Hepatocyte (in vitro differentiated cells): ENCODE measurements at regions not wholly inside any gene's neighbourhood (a gene's known extent, or its start where the extent isn't known, plus 50 kb on each side); places are given as distances from the start of the nearest gene placed in this dataset.

Experiments
- EZH2phosphoT487 ChIP-seq: fragments of 200-600 bp; sonication (generic); IDR thresholded peaks from one replicate; pipeline ENCODE4 v1.6.1; 2018; ENCODE audit warnings: antibody characterized with exemption, mild to moderate bottlenecking, low read depth, moderate library complexity; ENCODE audit not compliant: unreplicated experiment, severe bottlenecking
- TF ChIP-seq, protein P1 (sequence below): fragments of 200-600 bp; sonication (generic); IDR thresholded peaks from 2 replicates; pipeline ENCODE4 v1.5.1; 2016; ENCODE audit warnings: antibody characterized with exemption, mild to moderate bottlenecking; ENCODE audit not compliant: poor library complexity

DNA sequence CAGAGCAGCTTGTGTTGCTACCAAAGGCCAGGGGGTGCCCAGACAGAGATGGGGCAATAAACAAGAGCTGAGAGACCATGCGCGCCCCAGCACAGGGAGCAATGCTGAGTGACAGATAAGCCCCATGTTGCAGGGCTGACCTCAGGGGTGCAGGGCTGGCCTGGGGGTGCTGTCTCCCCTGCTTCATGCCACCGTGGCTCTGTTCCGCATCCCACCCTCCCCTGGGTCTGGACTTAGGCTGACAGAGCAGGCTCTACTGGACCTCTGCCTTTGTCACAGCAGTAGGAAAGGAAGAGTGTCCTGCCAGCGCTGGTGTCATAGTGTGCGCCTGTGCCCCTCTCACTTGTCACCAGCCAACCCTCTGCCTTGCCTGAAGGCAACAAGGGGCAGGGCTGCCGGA lies 67.4 kb upstream of the IQSEC1 start:
- TF ChIP-seq EZH2phosphoT487, result no peak
- TF ChIP-seq, protein P1, sequence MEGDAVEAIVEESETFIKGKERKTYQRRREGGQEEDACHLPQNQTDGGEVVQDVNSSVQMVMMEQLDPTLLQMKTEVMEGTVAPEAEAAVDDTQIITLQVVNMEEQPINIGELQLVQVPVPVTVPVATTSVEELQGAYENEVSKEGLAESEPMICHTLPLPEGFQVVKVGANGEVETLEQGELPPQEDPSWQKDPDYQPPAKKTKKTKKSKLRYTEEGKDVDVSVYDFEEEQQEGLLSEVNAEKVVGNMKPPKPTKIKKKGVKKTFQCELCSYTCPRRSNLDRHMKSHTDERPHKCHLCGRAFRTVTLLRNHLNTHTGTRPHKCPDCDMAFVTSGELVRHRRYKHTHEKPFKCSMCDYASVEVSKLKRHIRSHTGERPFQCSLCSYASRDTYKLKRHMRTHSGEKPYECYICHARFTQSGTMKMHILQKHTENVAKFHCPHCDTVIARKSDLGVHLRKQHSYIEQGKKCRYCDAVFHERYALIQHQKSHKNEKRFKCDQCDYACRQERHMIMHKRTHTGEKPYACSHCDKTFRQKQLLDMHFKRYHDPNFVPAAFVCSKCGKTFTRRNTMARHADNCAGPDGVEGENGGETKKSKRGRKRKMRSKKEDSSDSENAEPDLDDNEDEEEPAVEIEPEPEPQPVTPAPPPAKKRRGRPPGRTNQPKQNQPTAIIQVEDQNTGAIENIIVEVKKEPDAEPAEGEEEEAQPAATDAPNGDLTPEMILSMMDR, result no peak
